Stimulated activated CD8-positive, alpha-beta memory T cell treated with anti-CD3 and anti-CD28 coated beads, Interleukin-15, amount 100 ng/mL, for 1 hour (primary cell): ENCODE measurements at regions not wholly inside any gene's neighbourhood (a gene's known extent, or its start where the extent isn't known, plus 50 kb on each side); places are given as distances from the start of the nearest gene placed in this dataset.
"Not testable (repeated sequence)": the region's sequence is repeated elsewhere in the genome, so short reads cannot be mapped to it uniquely, and the experiment has no call there.

Source experiments
- DNase-seq: peaks from one replicate; pipeline ENCODE4 v3.0.0-alpha.2; 2020; ENCODE audit warnings: low read depth

DNA sequence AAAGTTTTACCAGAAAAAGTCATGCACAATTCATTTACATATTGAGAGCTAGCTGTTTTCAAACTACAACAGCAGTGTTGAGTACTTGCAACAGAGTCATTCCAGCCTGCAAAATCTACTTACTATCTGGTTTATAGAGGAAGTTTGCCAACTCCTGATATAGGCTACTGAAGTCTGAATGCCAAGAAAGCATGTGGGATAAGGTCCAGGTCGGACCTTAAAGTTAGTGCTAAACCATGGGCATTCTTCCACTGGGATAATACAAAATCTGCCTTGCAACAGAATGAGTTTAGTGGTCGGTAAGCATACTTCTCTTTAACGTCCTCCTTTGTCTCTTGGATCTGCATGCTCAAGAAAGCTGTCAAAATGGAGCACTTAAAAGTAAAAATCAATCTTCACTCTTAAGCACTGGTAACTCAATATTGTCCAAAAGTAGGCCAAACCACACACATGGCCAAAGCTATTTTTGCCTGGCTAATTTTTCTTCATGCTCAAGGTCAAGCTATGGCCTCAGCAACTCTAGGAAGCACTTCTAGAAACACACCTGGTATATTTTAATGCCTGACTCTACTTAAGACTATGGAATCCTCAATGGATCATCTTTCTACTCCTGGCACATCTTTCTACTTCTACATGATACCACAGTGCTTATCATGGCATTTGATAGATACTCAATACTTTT lies 364.9 kb upstream of the KITLG start:
- DNase-seq, result no peak

GRCh38 chr12:88944397-88944796 lies 364.1 kb upstream of the KITLG start:
- DNase-seq, result no peak

- DNase-seq, result no peak
Measured at GRCh38 chr12:88940854-88941253, 360.6 kb upstream of the KITLG start.

GRCh38 chr12:88935856-88936255 lies 355.6 kb upstream of the KITLG start:
- no peak for DNase-seq

DNA sequence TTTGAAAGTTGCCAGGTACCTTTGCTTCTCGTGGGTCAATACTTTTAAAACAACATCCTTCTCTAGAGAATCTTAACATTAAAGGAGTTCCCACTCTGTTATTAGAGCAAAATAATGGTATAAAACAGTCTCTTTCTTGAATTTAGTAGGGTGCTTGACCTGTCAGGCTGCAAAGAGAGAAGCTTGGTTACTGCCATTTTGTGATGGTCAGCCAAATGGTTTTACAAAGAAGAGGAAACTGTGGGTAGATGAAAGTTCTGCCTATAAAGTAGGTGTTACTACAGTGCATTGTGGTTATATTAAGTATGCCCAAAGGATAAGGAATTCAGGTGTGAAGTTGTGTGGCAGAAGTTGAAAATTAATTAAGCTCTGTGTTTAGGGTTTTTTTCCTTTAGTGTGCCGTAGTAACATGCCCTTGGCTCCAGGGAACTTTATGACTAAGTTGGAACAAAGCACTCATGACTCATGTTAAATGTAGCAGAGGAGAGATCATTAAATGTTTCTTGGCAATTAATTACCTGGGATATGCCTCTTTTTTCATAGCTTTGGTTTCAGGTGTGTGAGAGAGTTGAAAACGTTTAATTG lies 354.0 kb upstream of the KITLG start:
- DNase-seq, result no peak

DNA sequence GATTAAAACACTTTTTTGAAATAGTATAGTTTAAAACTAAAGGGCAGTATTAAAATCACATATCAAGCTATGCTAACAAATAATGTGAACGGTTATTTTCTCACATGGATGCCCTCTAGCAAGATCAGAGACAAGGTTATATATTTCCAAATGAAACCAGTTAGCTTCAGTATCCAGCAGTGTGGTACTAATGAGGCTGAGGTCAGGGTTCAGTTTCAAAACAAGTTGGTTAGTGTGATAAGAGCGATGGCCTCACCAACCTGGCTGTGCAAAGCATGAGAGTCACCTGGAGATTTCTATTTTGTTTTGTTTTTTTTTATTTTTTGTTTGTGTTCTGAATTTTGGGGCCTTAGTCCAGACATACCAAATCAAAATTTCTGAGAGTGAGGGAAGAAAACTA lies 352.2 kb upstream of the KITLG start:
- DNase-seq, result no peak

DNA sequence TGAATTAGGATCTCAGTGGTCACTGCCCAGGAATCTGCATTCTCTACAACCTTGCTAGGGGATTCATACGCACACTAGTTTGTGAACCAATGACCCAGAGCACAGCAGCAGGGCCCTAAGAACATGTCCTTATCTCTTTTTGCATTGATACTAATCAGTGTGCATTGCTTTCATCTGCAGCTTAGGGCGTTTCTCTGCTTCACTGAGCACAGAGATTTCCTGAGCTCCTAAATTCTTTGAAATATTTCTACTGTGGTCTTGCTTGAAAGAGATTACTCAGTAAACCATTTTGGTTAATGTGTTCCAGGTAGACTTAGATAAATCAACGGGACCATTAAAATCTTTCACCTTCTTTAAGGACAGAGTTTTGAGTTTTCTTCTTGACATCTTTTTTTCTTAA lies 351.3 kb upstream of the KITLG start:
- DNase-seq, result no peak

DNA sequence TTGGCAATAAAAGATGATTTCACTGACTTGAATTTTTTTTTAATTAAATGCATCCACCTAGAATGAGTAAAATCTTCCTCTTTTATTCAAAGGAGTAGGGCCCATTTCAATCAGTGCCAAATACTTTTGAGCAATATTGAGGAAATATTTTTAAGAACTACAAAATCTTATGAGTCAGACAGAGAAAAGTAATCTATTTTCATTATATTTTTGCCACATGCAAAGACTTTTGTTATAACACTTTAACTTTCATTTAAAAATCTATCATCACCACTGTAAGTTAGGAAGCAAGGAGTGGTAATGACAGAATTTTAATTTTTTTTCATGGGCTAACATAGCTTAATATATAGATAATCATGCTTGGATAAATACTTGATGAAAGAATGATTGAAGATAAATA lies 345.2 kb upstream of the KITLG start:
- DNase-seq, result no peak

DNA sequence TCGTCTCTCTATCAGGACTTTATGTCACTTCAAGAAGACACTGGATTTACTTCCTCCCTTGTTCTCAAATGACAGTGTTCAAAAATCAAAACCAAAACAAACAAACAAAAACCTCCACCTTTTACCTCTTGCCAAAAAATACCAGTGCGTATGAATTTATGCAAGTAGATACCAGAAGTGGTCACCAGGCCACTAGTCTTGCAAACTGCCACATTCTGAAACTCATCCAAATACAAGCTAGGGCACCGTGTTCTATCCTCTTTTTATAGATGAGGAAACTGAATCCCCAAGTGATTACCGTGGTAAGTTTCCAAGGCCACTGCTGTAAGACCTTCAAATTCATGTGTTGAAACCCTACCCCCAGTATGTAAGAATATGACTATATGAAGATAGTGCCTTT lies 343.9 kb upstream of the KITLG start:
- DNase-seq, result no peak

GRCh38 chr12:88923631-88924030 lies 343.4 kb upstream of the KITLG start:
- DNase-seq, result no peak

DNA sequence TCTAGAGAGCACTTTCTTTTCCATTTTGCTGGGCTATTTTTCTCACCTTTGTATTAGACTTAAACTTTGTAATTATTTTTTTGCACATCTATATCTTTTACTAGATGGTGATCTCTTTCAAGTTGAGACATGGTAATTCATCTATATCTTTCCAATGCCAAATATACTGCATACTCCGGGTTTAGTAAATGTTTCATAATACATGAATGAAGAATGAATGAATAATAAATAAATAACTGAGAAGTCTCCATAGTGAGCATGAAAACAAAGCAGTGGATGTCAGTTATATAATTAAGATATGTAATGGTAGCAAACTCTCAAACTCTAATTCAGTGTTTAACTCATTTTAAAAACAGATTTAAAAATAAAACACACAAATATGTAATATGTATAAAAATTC lies 342.5 kb upstream of the KITLG start:
- DNase-seq, result no peak

GRCh38 chr12:88921890-88922532 lies 341.7 kb upstream of the KITLG start:
- no peak for DNase-seq

GRCh38 chr12:88921434-88921833 lies 341.2 kb upstream of the KITLG start:
- DNase-seq, result no peak

GRCh38 chr12:88918161-88918560 lies 337.9 kb upstream of the KITLG start:
- DNase-seq, result no peak

- no peak for DNase-seq
Measured at GRCh38 chr12:88914967-88915366, 334.7 kb upstream of the KITLG start.

- DNase-seq, result no peak
Measured at GRCh38 chr12:88909510-88909909, 329.2 kb upstream of the KITLG start.

DNA sequence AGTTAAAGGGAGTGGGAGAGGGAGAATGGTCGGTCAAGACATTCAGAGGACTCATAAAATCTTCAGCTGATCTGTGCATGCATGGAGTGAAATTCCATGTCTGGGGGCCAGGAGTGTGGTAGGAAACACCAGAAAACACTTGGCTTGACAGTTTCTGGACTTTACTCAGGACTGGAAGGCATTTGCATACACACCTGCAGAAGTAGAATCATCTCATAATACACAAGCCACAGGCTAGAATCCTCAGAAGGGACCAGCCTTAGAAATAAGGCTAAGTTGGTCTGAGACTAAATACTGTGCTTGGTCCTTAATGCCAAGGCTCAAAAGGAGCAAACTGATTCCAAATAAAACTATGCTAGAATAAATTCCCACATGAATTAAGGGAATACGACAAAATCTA lies 328.1 kb upstream of the KITLG start:
- no peak for DNase-seq

DNA sequence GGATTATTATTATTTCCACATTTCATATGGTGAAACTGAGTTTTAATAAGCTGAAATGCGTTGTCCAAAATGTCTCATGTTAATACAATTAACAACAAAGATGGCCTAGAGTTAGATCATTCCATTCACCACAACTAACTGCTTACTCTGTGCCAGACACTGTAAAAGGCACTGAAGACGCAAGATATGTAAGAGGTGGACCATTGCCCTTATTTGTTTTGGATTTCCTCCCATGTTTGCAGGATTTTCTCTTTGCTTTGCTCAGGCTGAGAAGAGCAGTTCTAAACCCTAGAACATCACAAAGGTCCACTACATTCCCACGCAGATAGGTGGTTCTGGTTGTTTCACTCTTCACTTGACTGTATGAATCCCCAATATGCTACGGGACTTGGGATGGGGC lies 324.4 kb upstream of the KITLG start:
- DNase-seq, result no peak

GRCh38 chr12:88903333-88903732 lies 323.1 kb upstream of the KITLG start:
- DNase-seq, result no peak

DNA sequence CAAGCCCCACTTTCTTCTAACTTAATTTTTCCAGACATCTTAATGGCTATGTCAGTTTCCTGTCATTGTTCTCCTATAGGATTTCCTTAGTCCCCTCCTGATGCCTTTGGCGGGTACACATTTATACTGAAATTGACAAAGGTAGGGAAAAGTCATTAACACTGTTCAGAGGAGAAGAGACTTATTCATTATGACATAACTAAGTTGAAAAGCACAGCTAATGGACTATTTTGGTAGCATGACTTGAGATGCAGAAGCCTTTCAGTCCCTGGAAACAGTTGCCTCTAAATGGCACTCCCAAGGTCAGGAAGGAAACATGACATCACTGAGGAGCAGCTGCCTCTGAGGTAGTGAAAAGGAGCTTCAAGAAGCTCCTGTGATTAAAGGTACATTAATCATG lies 317.5 kb upstream of the KITLG start:
- no peak for DNase-seq

DNA sequence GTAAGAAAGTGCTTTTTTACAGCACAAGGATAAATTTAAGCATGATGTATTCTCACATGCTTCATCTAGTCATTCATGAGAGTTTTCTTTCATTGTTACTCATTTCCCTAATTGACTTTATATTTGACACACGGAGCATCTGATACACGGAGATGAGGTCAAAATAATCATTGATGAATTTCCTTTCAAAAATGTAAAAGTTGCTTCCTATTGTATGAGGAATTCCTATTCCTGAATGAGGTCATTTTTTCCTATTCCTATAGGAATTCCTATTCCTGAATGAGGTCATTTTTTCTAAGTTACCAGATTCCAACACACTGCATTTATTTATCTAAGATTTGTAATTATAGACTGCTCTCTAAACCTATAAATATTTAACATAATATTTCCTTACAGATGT lies 316.7 kb upstream of the KITLG start:
- no peak for DNase-seq

DNA sequence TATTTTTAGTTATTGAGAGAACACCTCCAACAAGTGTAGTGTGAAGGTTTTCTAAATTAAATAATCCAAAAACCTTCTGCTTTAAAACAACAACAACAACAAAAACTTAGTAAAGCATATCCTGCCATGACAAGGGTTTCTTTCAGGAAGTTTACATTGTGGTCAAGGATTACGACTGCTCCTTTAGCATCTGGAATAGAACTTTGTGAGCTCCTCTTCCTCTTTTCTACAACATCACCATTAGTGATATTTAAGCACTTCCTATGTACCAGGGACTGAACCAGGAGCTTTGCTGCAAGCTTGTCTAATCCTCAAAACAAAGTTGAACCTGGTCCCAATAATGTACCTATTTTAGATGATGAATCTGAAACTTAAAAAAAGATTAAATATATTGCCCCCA lies 315.4 kb upstream of the KITLG start:
- DNase-seq, result no peak

GRCh38 chr12:88893801-88894200 lies 313.5 kb upstream of the KITLG start:
- no peak for DNase-seq

DNA sequence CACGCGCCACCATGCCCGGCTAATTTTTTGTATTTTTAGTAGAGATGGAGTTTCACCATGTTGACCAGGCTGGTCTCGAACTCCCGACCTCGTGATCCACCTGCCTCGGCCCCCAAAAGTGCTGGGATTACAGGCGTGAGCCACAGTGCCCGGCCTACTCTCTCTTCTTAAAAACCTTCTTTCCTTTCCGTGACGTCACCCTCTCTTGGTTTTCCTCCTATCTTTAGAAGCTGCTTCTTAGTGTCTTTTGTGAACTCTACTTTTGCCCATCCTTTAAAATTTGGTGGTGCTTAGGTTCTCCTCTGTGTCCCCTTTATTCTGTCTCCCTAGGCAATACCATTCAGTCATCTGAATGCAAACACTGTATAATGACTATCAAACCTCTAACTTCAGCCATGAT lies 311.2 kb upstream of the KITLG start:
- not testable (repeated sequence) for DNase-seq
